Rectal smooth muscle tissue (tissue), 1 donor: ENCODE measurements at regions not wholly inside any gene's neighbourhood (a gene's known extent, or its start where the extent isn't known, plus 50 kb on each side); places are given as distances from the start of the nearest gene placed in this dataset.

Source experiments
- H3K27ac ChIP-seq: one replicate; pipeline ENCODE4 v1.7.0; 2013; ENCODE audit warnings: low read depth, low read length, inconsistent platforms
- H3K27me3 ChIP-seq: one replicate; pipeline ENCODE4 v1.7.0; 2013; ENCODE audit warnings: low read length; ENCODE audit not compliant: control insufficient read depth, insufficient read depth
- H3K36me3 ChIP-seq: one replicate; pipeline ENCODE4 v1.7.0; 2013; ENCODE audit warnings: low read length; ENCODE audit not compliant: control insufficient read depth, insufficient read depth
- H3K4me1 ChIP-seq: one replicate; pipeline ENCODE4 v1.7.0; 2013; ENCODE audit warnings: low read length; ENCODE audit not compliant: control insufficient read depth, insufficient read depth
- H3K4me3 ChIP-seq: one replicate; pipeline ENCODE4 v1.7.0; 2013; ENCODE audit warnings: low read length
- H3K9ac ChIP-seq: one replicate; pipeline ENCODE4 v1.7.0; 2013; ENCODE audit warnings: low read length

DNA sequence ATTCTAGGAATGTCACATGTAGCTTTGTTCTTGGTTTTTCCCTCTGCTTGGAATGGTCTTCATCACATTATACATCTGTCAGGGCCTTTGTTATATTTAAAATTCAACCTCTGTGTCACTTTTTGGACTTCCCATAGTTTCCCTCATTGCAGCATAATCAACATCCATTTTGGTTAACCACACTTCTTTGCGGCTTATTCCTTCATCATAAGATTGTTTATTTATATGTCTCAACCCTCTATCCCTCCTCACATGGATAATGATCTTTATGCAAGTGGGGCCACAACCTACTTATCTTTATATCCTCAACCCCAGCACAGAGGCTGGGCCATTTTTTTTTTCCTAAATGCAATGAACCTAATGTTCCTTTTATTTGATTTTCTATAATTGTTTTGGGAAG lies 260.0 kb upstream of the THBS1 start:
- H3K4me3 ChIP-seq = no peak overlapping the region
- H3K27me3 ChIP-seq = no peaks in the 10 kb centered on the region
- H3K4me1 ChIP-seq = peaks cover 8% of the 10 kb centered on the region

GRCh38 chr15:39321977-39322376 lies 258.9 kb upstream of the THBS1 start:
- Histone ChIP-seq H3K27me3 (no peaks in the 10 kb centered on the region), H3K4me3 (no peak overlapping the region), H3K36me3 (no peaks in the 10 kb centered on the region), H3K9ac (no peak overlapping the region), H3K27ac (no peak overlapping the region), H3K4me1 (peaks cover 8% of the 10 kb centered on the region)

More for the DNA sequence above, 260.0 kb upstream of the THBS1 start:
- Histone ChIP-seq H3K9ac (no peak overlapping the region), H3K36me3 (no peaks in the 10 kb centered on the region), H3K27ac (no peak overlapping the region)

GRCh38 chr15:39323157-39323556 lies 257.7 kb upstream of the THBS1 start:
- H3K4me1 ChIP-seq = no peaks in the 10 kb centered on the region
- H3K27me3 ChIP-seq = no peaks in the 10 kb centered on the region
- H3K9ac ChIP-seq = no peak overlapping the region
- no peak overlapping the region for H3K27ac ChIP-seq
- no peaks in the 10 kb centered on the region for H3K36me3 ChIP-seq
- H3K4me3 ChIP-seq = no peak overlapping the region

DNA sequence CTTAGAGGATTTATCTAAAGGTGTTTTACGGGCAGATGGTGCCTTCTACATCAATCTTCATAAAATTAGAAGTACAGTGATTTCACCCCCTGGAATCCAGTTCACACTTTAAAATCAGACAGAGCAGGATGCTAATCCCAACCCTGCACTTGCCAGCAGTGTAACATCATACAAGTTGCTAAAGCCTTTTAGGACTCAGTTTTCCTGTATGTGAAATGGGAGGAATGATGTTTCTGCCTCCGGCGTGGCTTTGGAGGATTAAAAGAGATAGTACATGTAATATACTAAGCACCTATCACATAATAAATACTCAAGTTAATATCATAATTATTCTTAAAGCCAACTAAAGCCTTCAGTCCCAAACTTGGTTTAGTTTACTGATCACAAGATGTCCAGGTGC lies 257.2 kb upstream of the THBS1 start:
- H3K4me3 ChIP-seq = no peak overlapping the region
- H3K9ac ChIP-seq = no peak overlapping the region
- no peaks in the 10 kb centered on the region for H3K4me1 ChIP-seq
- H3K27me3 ChIP-seq = no peaks in the 10 kb centered on the region
- H3K27ac ChIP-seq = no peak overlapping the region
- no peaks in the 10 kb centered on the region for H3K36me3 ChIP-seq

DNA sequence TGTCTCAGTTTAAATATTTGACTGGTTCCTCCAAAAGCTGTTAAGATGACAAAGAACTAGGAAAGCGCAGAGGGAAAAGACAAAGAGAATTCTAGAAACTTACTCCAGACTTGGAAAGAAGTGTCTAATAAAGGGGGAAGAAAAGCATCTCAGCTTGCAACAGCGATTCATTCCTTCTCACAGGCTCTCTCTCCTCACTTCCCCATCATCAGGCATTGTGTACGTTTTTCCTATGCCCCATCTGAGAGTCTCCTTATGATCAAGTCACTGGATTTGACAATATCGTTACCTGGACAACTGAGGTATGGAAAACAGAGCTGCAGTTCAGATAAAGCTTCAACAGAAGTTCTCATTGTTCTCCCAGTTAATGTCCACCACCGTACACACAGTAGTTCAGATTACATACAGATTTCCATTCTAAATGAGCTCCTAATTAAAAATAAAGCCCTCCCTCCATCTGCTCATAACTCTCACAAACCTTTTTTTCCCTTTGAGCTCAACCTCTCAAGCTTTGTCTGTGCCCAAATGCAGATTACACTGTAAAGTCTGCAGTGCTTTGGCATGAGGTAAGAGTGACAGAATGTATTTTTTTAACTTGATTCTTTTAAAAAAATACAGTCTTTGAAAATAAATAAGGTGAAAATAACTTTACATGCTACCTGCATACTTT lies 254.4 kb upstream of the THBS1 start:
- H3K36me3 ChIP-seq = no peaks in the 10 kb centered on the region
- H3K4me1 ChIP-seq = no peaks in the 10 kb centered on the region
- H3K9ac ChIP-seq = no peak overlapping the region
- H3K27me3 ChIP-seq = no peaks in the 10 kb centered on the region
- no peak overlapping the region for H3K4me3 ChIP-seq
- H3K27ac ChIP-seq = no peak overlapping the region

- no peak overlapping the region for H3K27ac ChIP-seq
- no peaks in the 10 kb centered on the region for H3K36me3 ChIP-seq
- H3K4me3 ChIP-seq = no peak overlapping the region
- H3K9ac ChIP-seq = no peak overlapping the region
- H3K4me1 ChIP-seq = no peaks in the 10 kb centered on the region
- no peaks in the 10 kb centered on the region for H3K27me3 ChIP-seq
Measured at GRCh38 chr15:39327005-39327730, 253.7 kb upstream of the THBS1 start.

DNA sequence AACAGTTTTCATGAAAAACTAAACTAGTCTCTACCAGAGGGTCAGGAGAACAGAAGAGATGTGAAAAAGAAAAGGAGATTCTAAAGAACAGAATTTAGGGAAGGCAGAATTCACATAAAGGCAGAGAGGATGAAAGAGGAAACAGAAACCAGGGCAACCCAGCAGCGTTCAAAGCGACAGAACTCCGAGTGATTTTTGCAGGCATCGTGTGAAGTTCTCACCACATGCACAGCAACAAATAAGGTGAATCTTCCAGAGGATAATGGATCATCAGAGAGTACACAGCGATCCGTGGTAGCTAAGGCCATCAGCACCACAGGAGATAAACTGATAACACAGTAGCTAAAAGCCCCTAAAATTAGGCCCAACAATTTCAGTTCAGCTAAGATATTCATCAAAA lies 250.8 kb upstream of the THBS1 start:
- peaks cover 15% of the 10 kb centered on the region for H3K4me1 ChIP-seq
- no peak overlapping the region for H3K27ac ChIP-seq
- no peak overlapping the region for H3K4me3 ChIP-seq
- no peaks in the 10 kb centered on the region for H3K27me3 ChIP-seq
- no peaks in the 10 kb centered on the region for H3K36me3 ChIP-seq
- no peak overlapping the region for H3K9ac ChIP-seq

DNA sequence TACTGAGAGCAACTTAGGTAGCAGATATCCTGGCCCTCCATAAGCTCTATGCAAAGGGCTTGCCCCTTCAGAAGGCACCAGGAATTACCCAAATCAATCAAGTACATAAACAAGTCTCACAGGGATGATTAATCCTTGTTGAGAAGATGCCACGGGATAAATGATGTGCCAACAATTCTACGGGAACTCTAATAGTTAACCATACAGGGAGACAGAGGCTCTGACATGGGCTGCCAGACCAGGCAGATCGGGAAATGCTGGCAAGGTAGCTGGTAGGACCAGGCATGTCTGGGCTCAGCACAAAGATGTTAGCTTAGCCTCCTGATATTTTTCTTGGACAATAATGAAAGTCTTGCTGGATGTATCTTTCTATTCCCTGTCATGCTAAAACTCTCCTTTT lies 249.3 kb upstream of the THBS1 start:
- H3K27me3 ChIP-seq = no peaks in the 10 kb centered on the region
- no peak overlapping the region for H3K9ac ChIP-seq
- no peak overlapping the region for H3K4me3 ChIP-seq
- peaks cover 20% of the 10 kb centered on the region for H3K4me1 ChIP-seq
- H3K36me3 ChIP-seq = no peaks in the 10 kb centered on the region
- H3K27ac ChIP-seq = no peak overlapping the region

DNA sequence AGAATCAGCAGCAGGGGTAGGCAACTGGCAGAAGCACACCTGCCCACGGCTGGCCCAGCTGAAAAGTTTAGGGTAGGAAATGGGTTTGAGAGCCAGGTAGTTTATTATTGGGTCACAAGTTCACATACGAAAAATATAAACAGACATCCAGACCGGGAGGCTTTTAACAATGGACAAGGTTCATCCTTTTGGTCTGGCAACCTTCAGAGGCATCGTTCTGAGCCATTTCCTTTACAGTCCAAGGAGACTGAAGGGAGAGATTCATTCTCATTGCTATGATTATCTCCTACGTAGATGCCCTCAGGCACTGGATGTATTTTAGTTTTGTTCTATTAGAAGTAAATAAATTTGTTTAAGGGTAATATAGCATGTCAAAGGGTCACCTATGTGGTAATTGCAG lies 248.0 kb upstream of the THBS1 start:
- Histone ChIP-seq H3K4me1 (peaks cover 29% of the 10 kb centered on the region), H3K4me3 (no peak overlapping the region), H3K36me3 (no peaks in the 10 kb centered on the region), H3K27me3 (no peaks in the 10 kb centered on the region), H3K9ac (no peak overlapping the region), H3K27ac (peak overlapping the region; percentile 56)

GRCh38 chr15:39333393-39333792 lies 247.5 kb upstream of the THBS1 start:
- Histone ChIP-seq H3K36me3 (no peaks in the 10 kb centered on the region), H3K4me3 (no peak overlapping the region), H3K4me1 (peaks cover 29% of the 10 kb centered on the region), H3K27me3 (no peaks in the 10 kb centered on the region), H3K27ac (peak overlapping the region; percentile 56), H3K9ac (no peak overlapping the region)

DNA sequence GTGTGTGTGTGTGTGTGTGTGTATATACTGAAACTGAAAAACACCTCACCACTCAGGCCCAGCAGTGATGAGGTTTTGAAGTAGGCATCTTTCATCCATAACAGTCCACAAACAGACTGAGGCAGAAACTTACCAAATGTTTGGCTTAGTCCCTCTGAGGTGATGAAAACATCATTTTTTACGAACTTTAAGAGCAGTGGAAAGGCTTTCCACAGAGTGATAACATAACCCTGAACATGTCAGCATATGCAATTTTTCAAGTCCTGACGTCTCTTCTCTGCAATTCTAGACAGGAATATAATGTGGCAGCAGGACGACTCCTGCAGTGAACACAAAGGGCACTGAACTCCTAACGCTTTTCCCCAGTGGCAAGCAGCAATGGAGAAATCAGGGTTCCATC lies 247.0 kb upstream of the THBS1 start:
- peak overlapping the region; percentile 56 for H3K27ac ChIP-seq
- H3K4me1 ChIP-seq = peaks cover 29% of the 10 kb centered on the region
- no peak overlapping the region for H3K9ac ChIP-seq
- no peak overlapping the region for H3K4me3 ChIP-seq
- no peaks in the 10 kb centered on the region for H3K36me3 ChIP-seq
- H3K27me3 ChIP-seq = no peaks in the 10 kb centered on the region

- H3K4me1 ChIP-seq = peaks cover 29% of the 10 kb centered on the region
- no peak overlapping the region for H3K4me3 ChIP-seq
- H3K27me3 ChIP-seq = no peaks in the 10 kb centered on the region
- H3K27ac ChIP-seq = peak overlapping the region; percentile 19
- no peak overlapping the region for H3K9ac ChIP-seq
- no peaks in the 10 kb centered on the region for H3K36me3 ChIP-seq
Measured at GRCh38 chr15:39336926-39337325, 244.0 kb upstream of the THBS1 start.

DNA sequence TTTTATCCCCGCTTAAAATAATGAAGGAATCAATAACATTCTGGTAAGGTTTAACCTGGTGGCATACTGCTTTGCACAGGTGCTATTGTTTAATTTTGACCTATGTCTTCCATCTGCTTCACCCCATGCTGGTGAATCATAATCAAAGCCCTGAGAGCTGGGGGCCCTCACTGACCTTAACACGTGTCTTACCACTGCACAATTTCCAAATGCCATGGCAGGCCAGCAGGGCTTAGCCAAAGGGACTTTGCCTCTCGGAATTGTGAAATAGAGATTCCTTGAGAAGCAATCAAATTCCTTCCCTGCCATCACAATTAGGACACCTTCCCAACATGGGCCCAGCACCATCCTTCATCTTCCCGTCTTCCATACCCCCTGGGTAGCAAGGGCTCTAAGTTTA lies 242.6 kb upstream of the THBS1 start:
- no peak overlapping the region for H3K9ac ChIP-seq
- H3K27ac ChIP-seq = no peak overlapping the region
- no peaks in the 10 kb centered on the region for H3K36me3 ChIP-seq
- H3K27me3 ChIP-seq = no peaks in the 10 kb centered on the region
- H3K4me1 ChIP-seq = peaks cover 26% of the 10 kb centered on the region
- no peak overlapping the region for H3K4me3 ChIP-seq
